Choroid plexus epithelial cell (primary cell): ENCODE measurements at regions not wholly inside any gene's neighbourhood (a gene's known extent, or its start where the extent isn't known, plus 50 kb on each side); places are given as distances from the start of the nearest gene placed in this dataset.

Experiments used
- DNase-seq: peaks from one replicate; pipeline ENCODE4 v3.0.0-alpha.2; 2010; ENCODE audit warnings: low read depth
- H3K4me3 ChIP-seq: 2 replicates; pipeline ENCODE4 v1.5.1; 2011; ENCODE audit warnings: low read depth, mild to moderate bottlenecking, control low read depth, low read length, moderate library complexity
- CTCF ChIP-seq: conservative IDR thresholded peaks from 2 replicates; pipeline ENCODE4 v1.5.1; 2011; ENCODE audit warnings: low read depth, mild to moderate bottlenecking, control low read depth, inconsistent platforms, low read length, moderate library complexity

- no peak for TF ChIP-seq CTCF
- DNase-seq: peak; percentile 33
- H3K4me3 ChIP-seq: no peak overlapping the region
Observed at GRCh38 chr2:188909036-188909435, 65.1 kb upstream of the COL3A1 start.

DNA sequence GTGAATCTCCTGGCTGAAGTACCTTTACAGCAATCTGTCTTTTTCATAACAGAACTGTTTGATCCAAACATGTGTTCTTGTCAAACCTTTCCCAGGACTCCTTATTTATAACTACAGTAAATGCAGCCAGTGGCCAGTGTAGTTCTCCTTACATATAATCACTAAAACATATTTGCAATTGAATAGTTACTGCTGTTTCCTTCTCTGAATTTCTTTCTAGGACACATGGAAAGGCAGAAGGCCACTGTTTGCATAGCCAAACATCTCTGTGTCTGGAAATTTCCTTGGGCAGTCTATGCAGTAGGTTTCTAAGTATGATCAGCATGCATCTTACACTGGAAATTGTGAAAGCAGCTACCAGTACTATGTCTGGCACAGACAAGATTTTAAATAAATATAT lies 57.4 kb upstream of the COL3A1 start:
- TF ChIP-seq CTCF: no peak
- no peak overlapping the region for H3K4me3 ChIP-seq
- DNase-seq: peak; percentile 19

DNA sequence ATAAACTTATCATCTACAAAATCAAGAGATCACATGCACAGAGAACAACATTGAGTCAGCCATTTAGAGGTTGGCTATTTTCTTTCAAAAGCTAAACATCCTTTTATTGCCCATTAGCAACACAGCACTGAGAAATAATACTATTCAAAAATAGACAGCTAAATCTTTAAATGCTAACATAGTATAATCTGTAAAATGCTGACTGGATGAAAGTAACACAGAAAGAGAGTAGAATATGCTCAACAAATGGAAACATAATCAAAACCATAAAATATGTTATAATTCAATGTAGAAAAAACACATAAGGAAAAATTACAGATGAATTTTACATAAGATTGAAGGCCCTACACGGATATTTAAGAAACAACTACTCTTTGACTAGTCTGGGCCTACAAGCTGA lies 56.5 kb upstream of the COL3A1 start:
- TF ChIP-seq CTCF: no peak
- DNase-seq: no peak
- no peak overlapping the region for H3K4me3 ChIP-seq

DNA sequence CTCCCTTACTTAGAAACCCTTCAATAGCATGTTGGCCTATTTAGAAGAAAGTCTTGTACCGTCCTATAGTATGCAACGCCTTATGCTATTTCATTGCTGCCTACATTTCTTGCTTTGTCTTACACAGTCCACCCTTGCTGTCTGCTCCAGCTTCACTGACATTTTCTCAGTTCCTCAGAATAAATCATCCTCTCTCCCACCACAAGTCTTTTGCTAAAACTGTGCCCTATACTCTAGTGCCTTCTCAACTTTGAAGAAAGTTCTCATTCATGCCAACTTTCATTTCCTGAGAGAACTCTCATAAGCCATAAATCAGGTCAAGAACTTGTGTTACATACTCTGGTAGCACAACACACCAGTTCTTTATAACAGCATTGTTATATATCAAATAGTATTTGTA lies 54.3 kb upstream of the COL3A1 start:
- TF ChIP-seq CTCF: no peak
- H3K4me3 ChIP-seq: no peak overlapping the region
- DNase-seq: no peak

GRCh38 chr2:188922191-188922590 lies 52.0 kb upstream of the COL3A1 start:
- TF ChIP-seq CTCF: no peak
- DNase-seq: no peak
- no peak overlapping the region for H3K4me3 ChIP-seq
